ENCODE measurements at regions not wholly inside any gene's neighbourhood (a gene's known extent, or its start where the extent isn't known, plus 50 kb on each side); places are given as distances from the start of the nearest gene placed in this dataset.

DNA sequence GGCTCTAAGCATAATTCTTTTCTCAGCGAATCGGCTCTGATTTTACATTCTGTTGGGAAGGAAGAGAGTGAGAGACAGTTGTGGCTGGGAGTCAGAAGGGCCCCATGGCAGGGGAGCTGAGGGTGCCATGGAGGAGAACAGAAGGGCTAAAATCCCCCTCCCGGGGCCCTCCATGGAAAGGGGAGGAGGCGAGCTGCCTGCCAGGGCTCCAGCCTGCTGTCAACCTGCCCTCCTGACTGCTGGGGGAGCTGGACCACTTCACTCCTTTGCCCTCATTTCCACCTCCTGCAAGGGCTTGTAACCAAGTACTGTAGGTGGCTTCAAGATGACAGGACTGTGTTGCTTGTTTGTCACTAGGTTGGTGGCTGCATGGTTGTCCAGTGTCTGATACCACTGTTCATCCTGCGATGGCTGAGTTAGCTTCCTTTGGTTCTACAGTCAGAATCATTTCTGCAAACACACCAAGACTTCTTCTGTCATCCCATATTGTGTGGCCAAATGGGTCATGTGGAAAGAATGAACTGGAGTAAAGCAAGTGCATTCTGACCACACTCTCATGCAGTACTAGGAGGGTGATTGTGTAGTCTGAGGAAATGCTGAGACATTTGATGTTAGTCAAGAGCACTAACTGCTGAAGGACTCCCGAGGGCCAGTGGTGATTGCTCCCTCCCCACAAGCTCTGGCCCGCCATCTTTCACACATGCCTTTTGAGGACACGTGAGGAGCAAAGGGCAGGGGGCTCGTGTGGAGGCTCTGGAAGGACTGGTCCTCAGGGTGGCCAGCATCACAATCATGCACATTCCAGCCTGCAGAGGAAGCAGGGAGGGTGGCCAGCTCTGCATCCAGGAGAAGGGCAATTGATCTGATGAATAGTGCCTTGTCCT, 307.2 kb downstream of the GADD45G start:
- TF ChIP-seq EZH2 (IDR thresholded peaks at IDR 0.05) (no peak), POLR2AphosphoS5 (IDR thresholded peaks at IDR 0.05; ENCODE audit: borderline replicate concordance, low read depth, low read length) (no peak)
